ENCODE measurements at regions not wholly inside any gene's neighbourhood (a gene's known extent, or its start where the extent isn't known, plus 50 kb on each side); places are given as distances from the start of the nearest gene placed in this dataset.

- DNase-seq = no peak
Measured at GRCh38 chr18:73962256-73962655, 185.4 kb downstream of the FBXO15 start.

- no peak for DNase-seq
Measured at GRCh38 chr18:73961804-73962203, 185.8 kb downstream of the FBXO15 start.

DNA sequence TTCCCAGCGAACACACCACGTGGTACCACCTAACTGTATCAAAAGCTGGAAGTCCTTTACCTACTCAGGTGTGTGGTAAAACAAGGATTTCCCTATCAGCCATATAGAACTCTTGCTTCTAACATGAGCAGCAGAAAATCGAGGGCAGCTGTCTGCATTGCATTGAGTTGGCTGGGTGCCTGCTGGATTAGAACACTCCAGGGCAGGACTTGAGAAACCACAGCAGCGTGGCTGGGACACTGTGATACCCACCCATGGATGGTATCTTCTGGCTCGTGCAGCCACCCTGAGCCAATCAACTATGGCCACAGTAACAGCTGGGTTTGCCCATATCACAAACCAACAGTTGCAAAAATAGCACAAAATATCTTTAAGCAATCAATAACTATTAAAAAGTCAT lies 188.3 kb downstream of the FBXO15 start:
- no peak for DNase-seq

DNA sequence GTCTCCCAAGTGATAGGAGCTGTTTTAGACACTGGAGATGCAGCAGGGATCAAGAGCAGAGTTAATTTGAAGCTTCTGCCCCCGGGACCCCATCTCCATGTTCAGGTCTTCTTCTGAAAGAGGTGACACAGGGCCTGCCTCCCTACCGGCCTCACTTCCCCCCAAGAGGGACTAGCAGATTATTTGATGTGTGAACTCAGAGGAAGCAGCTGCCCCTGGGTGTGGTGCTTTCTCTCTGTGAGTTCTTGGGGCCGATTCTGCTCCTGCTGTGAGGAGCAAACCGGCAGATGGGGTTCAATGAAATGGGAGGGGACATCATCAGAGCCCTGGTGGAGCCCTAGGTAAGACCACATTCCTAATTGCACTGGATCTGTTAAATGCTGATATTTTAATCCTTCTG lies 193.4 kb downstream of the FBXO15 start:
- no peak for DNase-seq

- no peak for DNase-seq
Measured at GRCh38 chr18:73952296-73952946, 195.2 kb downstream of the FBXO15 start.

DNA sequence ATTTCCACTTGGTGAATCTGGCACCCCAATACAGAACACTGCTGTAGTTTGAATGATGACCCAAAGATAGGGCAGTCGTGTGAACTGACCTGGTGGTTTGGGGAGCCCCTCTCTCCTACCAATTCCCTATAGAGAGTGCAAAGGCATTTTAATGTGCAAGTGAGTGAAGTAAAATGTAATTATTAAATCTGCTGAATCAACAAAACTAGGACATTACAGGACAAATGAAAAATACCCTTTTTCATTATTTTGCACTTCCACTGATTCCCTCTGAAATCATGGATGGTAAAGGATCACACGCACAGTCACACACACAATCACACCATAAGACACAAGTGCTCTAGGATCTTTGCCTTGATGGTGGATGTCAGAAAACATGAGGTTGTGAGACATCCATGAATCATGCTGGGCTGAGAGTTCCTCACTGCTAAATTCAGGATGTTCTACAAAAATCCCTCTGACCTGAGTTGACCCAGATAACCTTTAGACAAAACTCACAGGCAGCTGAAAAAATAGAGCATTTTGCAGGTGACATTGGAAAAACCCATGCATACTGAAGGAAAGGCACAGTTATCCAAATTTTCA lies 197.4 kb downstream of the FBXO15 start:
- no peak for DNase-seq

GRCh38 chr18:73948497-73948896 lies 199.1 kb downstream of the FBXO15 start:
- no peak for DNase-seq

- DNase-seq = no peak
Measured at GRCh38 chr18:73948084-73948483, 199.6 kb downstream of the FBXO15 start.

- DNase-seq = no peak
Measured at GRCh38 chr18:73947180-73947921, 200.3 kb downstream of the FBXO15 start.

- DNase-seq = no peak
Measured at GRCh38 chr18:73945130-73945792, 202.4 kb downstream of the FBXO15 start.

GRCh38 chr18:73944715-73945114 lies 202.9 kb downstream of the FBXO15 start:
- DNase-seq = no peak

GRCh38 chr18:73943763-73944162 lies 203.9 kb downstream of the FBXO15 start:
- no peak for DNase-seq

DNA sequence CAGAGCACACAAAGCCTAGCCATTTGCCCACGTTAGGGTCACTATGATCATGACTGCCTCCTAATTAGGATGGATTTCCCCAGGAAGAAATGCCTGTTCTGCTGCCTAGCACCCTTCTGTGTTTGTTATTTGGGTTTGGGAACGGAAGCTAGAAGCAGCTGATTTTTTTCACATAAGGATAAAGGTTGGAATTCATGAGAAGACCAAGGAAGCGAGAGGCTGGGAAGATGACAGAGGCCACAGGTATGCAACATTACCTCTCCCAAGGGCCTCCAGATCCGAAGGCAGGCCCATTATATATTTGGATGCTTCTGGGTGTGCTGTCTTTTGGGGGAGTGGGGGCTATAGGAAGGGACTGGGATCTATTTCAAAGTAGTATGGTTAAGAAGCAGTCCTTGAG lies 204.7 kb downstream of the FBXO15 start:
- no peak for DNase-seq

- no peak for DNase-seq
Measured at GRCh38 chr18:73942081-73942625, 205.5 kb downstream of the FBXO15 start.

DNA sequence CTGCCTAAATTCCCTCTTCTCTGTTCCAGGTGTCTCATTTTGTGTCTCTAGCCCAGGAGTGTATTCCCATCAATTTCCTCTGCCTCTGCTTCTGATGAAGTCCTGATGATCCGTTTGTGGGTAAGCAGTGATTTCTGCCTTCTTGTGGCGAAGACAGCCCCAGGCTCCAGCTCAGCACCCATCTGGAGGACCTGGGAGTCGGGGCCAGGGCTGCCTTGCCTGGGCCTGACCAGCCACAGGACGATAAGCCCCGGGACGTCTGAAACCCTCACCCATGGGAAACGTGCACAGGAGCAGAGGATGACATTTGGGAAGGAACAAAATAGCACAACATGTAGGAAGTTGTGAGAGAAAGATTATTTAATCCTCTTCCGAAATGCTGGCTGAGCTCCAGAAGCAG lies 206.9 kb downstream of the FBXO15 start:
- no peak for DNase-seq

GRCh38 chr18:73939391-73939790 lies 208.2 kb downstream of the FBXO15 start:
- no peak for DNase-seq

DNA sequence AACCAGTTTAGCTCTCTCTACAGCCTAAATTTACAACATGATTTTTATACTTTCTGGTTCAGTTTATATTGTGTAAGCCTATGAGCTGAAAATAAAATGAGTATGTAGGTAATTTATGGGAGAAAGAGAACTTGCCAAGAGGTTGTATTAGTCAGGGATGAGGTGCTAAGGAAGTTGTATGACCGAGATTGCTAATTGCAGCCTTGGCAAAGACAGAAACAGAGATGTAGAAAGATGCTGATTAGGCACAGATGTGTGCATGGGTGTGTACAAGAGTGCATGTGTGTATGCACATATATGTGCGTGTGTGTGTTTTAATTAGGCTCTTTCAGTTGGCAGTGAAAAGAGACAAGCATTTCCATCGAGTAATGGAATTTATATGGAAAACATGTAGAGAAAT lies 213.9 kb downstream of the FBXO15 start:
- DNase-seq = no peak

DNA sequence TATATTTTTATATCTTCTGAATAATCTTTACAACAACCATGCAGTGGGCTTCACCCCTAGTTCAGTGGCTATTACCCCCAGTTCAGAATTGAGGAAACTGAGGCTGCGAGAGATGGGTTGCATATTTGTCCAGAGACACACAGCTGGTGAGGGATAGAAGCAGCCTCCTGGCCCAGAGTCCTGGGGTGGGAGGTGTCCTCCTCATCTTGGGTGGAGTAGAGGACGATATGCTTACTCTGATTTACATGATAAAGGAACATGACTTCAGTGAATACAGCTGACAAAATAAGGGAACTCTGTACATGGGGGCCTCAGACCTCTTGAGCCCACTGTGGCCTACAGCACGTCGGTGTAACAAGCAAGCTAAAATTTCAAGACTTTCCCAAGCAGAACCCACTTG lies 214.7 kb downstream of the FBXO15 start:
- DNase-seq = no peak

- no peak for DNase-seq
Measured at GRCh38 chr18:73927496-73927895, 220.1 kb downstream of the FBXO15 start.

GRCh38 chr18:73924836-73925235 lies 222.8 kb downstream of the FBXO15 start:
- no peak for DNase-seq

- DNase-seq = no peak
Measured at GRCh38 chr18:73924307-73924706, 223.3 kb downstream of the FBXO15 start.

- DNase-seq = no peak
Measured at GRCh38 chr18:73923866-73924265, 223.8 kb downstream of the FBXO15 start.

DNA sequence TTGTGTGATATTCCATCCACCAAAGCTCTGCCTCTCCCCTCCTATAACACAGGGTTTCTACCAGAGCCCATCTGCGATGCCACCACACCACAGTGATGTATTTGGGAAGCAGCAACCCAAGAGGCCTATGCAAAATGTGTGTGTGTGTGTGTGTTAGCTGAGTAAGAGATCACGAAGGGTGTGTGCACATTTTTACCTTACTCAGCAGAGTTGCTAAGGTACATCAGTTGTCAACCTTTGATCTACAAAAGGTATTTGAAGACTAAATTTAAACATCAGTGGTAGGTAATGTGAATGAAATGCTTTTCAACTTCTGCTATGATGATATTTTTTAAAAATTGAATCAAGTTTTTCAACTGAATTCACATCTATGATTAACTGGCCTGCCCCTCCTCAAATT lies 227.6 kb downstream of the FBXO15 start:
- no peak for DNase-seq

- DNase-seq = no peak
Measured at GRCh38 chr18:73918816-73919215, 228.8 kb downstream of the FBXO15 start.
